ENCODE measurements at regions not wholly inside any gene's neighbourhood (a gene's known extent, or its start where the extent isn't known, plus 50 kb on each side); places are given as distances from the start of the nearest gene placed in this dataset.
A peak's percentile ranks its signal among the peaks of the same experiment; 100 is the strongest.
"Not testable (repeated sequence)": the region's sequence is repeated elsewhere in the genome, so short reads cannot be mapped to it uniquely, and the experiment has no call there.

GRCh38 chr3:66928252-66928651 is 69.9 kb upstream of the KBTBD8 start:
- H3K27ac ChIP-seq (ENCODE audit: low read depth, low read length) = no peak overlapping the region
- ChIA-PET POLR2A (no interaction called here), CTCF (no interaction called here)
- Mint-ChIP-seq H3K27me3 (peaks cover 0 to 7% of the 10 kb centered on the region in 2 donors), H3K4me3 (no peak overlapping the region), H3K9me3 (no peaks in the 10 kb centered on the region), H3K36me3 (no peaks in the 10 kb centered on the region), H3K4me1 (no peaks in the 10 kb centered on the region), H3K27ac (no peak overlapping the region)
- H3K9me3 ChIP-seq (ENCODE audit: low read length) = no peaks in the 10 kb centered on the region
- H3K36me3 ChIP-seq (ENCODE audit: insufficient read depth, low read length) = no peaks in the 10 kb centered on the region
- no peaks in the 10 kb centered on the region for H3K4me1 ChIP-seq (ENCODE audit: insufficient read depth, low read length)
- no peaks in the 10 kb centered on the region for H3K27me3 ChIP-seq (ENCODE audit: insufficient read depth, low read length, poor library complexity, severe bottlenecking)
- DNase-seq = no peak
- H3K4me3 ChIP-seq (ENCODE audit: low read length) = no peak overlapping the region

- DNase-seq = no peak
- no peaks in the 10 kb centered on the region for H3K9me3 Mint-ChIP-seq
- no peak overlapping the region for H3K4me3 Mint-ChIP-seq
- Histone ChIP-seq H3K27me3 (ENCODE audit: insufficient read depth, low read length, poor library complexity, severe bottlenecking) (no peaks in the 10 kb centered on the region), H3K9me3 (ENCODE audit: low read length) (no peaks in the 10 kb centered on the region), H3K36me3 (ENCODE audit: insufficient read depth, low read length) (no peaks in the 10 kb centered on the region), H3K4me1 (ENCODE audit: insufficient read depth, low read length) (no peaks in the 10 kb centered on the region), H3K4me3 (ENCODE audit: low read length) (no peak overlapping the region), H3K27ac (ENCODE audit: low read depth, low read length) (no peak overlapping the region)
- no peak overlapping the region for H3K27ac Mint-ChIP-seq
- H3K36me3 Mint-ChIP-seq = no peaks in the 10 kb centered on the region
- H3K27me3 Mint-ChIP-seq = peaks cover 0 to 5% of the 10 kb centered on the region in 2 donors
- no peaks in the 10 kb centered on the region for H3K4me1 Mint-ChIP-seq
- ChIA-PET POLR2A (no interaction called here), CTCF (no interaction called here)
Observed at GRCh38 chr3:66931291-66931690, 66.8 kb upstream of the KBTBD8 start.

GRCh38 chr3:66931699-66932098 is 66.4 kb upstream of the KBTBD8 start:
- Mint-ChIP-seq H3K9me3 (no peaks in the 10 kb centered on the region), H3K27me3 (peaks cover 0 to 5% of the 10 kb centered on the region in 2 donors), H3K27ac (no peak overlapping the region), H3K36me3 (no peaks in the 10 kb centered on the region), H3K4me1 (no peaks in the 10 kb centered on the region), H3K4me3 (no peak overlapping the region)
- Histone ChIP-seq H3K27me3 (ENCODE audit: insufficient read depth, low read length, poor library complexity, severe bottlenecking) (no peaks in the 10 kb centered on the region), H3K9me3 (ENCODE audit: low read length) (no peaks in the 10 kb centered on the region), H3K36me3 (ENCODE audit: insufficient read depth, low read length) (no peaks in the 10 kb centered on the region), H3K4me1 (ENCODE audit: insufficient read depth, low read length) (no peaks in the 10 kb centered on the region), H3K4me3 (ENCODE audit: low read length) (no peak overlapping the region), H3K27ac (ENCODE audit: low read depth, low read length) (no peak overlapping the region)
- no peak for DNase-seq
- CTCF ChIA-PET = no interaction called here
- POLR2A ChIA-PET = no interaction called here

GRCh38 chr3:66933233-66933632 is 64.9 kb upstream of the KBTBD8 start:
- H3K9me3 Mint-ChIP-seq = no peaks in the 10 kb centered on the region
- H3K4me1 ChIP-seq (ENCODE audit: insufficient read depth, low read length) = no peaks in the 10 kb centered on the region
- POLR2A ChIA-PET = no interaction called here
- peaks cover 5 to 10% of the 10 kb centered on the region in 2 donors for H3K27me3 Mint-ChIP-seq
- H3K27ac ChIP-seq (ENCODE audit: low read depth, low read length) = no peak overlapping the region
- no peaks in the 10 kb centered on the region for H3K4me1 Mint-ChIP-seq
- no peaks in the 10 kb centered on the region for H3K36me3 Mint-ChIP-seq
- no peak overlapping the region for H3K4me3 Mint-ChIP-seq
- no peak for DNase-seq
- no peak overlapping the region for H3K27ac Mint-ChIP-seq
- H3K27me3 ChIP-seq (ENCODE audit: insufficient read depth, low read length, poor library complexity, severe bottlenecking) = no peaks in the 10 kb centered on the region
- no peaks in the 10 kb centered on the region for H3K36me3 ChIP-seq (ENCODE audit: insufficient read depth, low read length)
- CTCF ChIA-PET = no interaction called here
- H3K4me3 ChIP-seq (ENCODE audit: low read length) = no peak overlapping the region
- no peaks in the 10 kb centered on the region for H3K9me3 ChIP-seq (ENCODE audit: low read length)

GRCh38 chr3:66934041-66934440 is 64.1 kb upstream of the KBTBD8 start:
- H3K4me1 ChIP-seq (ENCODE audit: insufficient read depth, low read length) = no peaks in the 10 kb centered on the region
- no peak overlapping the region for H3K27ac ChIP-seq (ENCODE audit: low read depth, low read length)
- H3K4me3 Mint-ChIP-seq = no peak overlapping the region
- peak overlapping the region in 1 of 8 donors; percentile 41 for H3K27ac Mint-ChIP-seq
- peaks cover 5 to 18% of the 10 kb centered on the region in 2 donors for H3K27me3 Mint-ChIP-seq
- CTCF ChIA-PET = no interaction called here
- H3K27me3 ChIP-seq (ENCODE audit: insufficient read depth, low read length, poor library complexity, severe bottlenecking) = no peaks in the 10 kb centered on the region
- DNase-seq = no peak
- H3K9me3 Mint-ChIP-seq = no peaks in the 10 kb centered on the region
- H3K36me3 Mint-ChIP-seq = no peaks in the 10 kb centered on the region
- no peaks in the 10 kb centered on the region for H3K9me3 ChIP-seq (ENCODE audit: low read length)
- H3K4me3 ChIP-seq (ENCODE audit: low read length) = no peak overlapping the region
- POLR2A ChIA-PET = no interaction called here
- no peaks in the 10 kb centered on the region for H3K36me3 ChIP-seq (ENCODE audit: insufficient read depth, low read length)
- H3K4me1 Mint-ChIP-seq = no peaks in the 10 kb centered on the region

GRCh38 chr3:66934725-66935124 is 63.4 kb upstream of the KBTBD8 start:
- POLR2A ChIA-PET = no interaction called here

GRCh38 chr3:66937041-66937440 is 61.1 kb upstream of the KBTBD8 start:
- H3K36me3 Mint-ChIP-seq; DNase-seq; H3K4me1 Mint-ChIP-seq; H3K27ac ChIP-seq (ENCODE audit: low read depth, low read length); POLR2A ChIA-PET; H3K9me3 ChIP-seq (ENCODE audit: low read length); H3K27me3 ChIP-seq (ENCODE audit: insufficient read depth, low read length, poor library complexity, severe bottlenecking); H3K4me3 ChIP-seq (ENCODE audit: low read length); H3K9me3 Mint-ChIP-seq; H3K4me3 Mint-ChIP-seq; H3K36me3 ChIP-seq (ENCODE audit: insufficient read depth, low read length); H3K4me1 ChIP-seq (ENCODE audit: insufficient read depth, low read length); H3K27ac Mint-ChIP-seq: not testable (repeated sequence)
- CTCF ChIA-PET = interaction anchor here (1.3 kb wide), 1 partner anchor 35 kb away, joined by 4 read pairs; no protein-coding TSS in a partner anchor
- H3K27me3 Mint-ChIP-seq = peaks cover 5 to 39% of the 10 kb centered on the region in 2 donors

More at GRCh38 chr3:66934725-66935124, 63.4 kb upstream of the KBTBD8 start:
- H3K27me3 Mint-ChIP-seq = peaks cover 5 to 24% of the 10 kb centered on the region in 2 donors
- no peaks in the 10 kb centered on the region for H3K9me3 ChIP-seq (ENCODE audit: low read length)
- no peak overlapping the region for H3K27ac ChIP-seq (ENCODE audit: low read depth, low read length)
- H3K4me3 ChIP-seq (ENCODE audit: low read length) = no peak overlapping the region
- CTCF ChIA-PET = no interaction called here
- H3K36me3 Mint-ChIP-seq = no peaks in the 10 kb centered on the region
- no peaks in the 10 kb centered on the region for H3K27me3 ChIP-seq (ENCODE audit: insufficient read depth, low read length, poor library complexity, severe bottlenecking)
- no peaks in the 10 kb centered on the region for H3K4me1 ChIP-seq (ENCODE audit: insufficient read depth, low read length)
- no peak for DNase-seq
- no peaks in the 10 kb centered on the region for H3K4me1 Mint-ChIP-seq
- no peak overlapping the region for H3K4me3 Mint-ChIP-seq
- H3K27ac Mint-ChIP-seq = no peak overlapping the region
- H3K9me3 Mint-ChIP-seq = no peaks in the 10 kb centered on the region
- no peaks in the 10 kb centered on the region for H3K36me3 ChIP-seq (ENCODE audit: insufficient read depth, low read length)

GRCh38 chr3:66938338-66938963 is 59.7 kb upstream of the KBTBD8 start:
- Histone ChIP-seq H3K27me3 (ENCODE audit: insufficient read depth, low read length, poor library complexity, severe bottlenecking) (peaks cover 3% of the 10 kb centered on the region), H3K36me3 (ENCODE audit: insufficient read depth, low read length) (no peaks in the 10 kb centered on the region), H3K9me3 (ENCODE audit: low read length) (no peaks in the 10 kb centered on the region), H3K4me1 (ENCODE audit: insufficient read depth, low read length) (no peaks in the 10 kb centered on the region), H3K27ac (ENCODE audit: low read depth, low read length) (no peak overlapping the region), H3K4me3 (ENCODE audit: low read length) (no peak overlapping the region)
- ChIA-PET POLR2A (no interaction called here), CTCF (interaction anchor here (0.7 to 2.0 kb wide), 10 partner anchors 12 to 1957 kb away, joined by 3 to 6 read pairs (median 4); no protein-coding TSS in a partner anchor)
- no peak overlapping the region for H3K4me3 Mint-ChIP-seq
- H3K4me1 Mint-ChIP-seq = no peaks in the 10 kb centered on the region
- peaks cover 0 to 3% (median 0%) of the 10 kb centered on the region in 5 donors for H3K9me3 Mint-ChIP-seq
- DNase-seq = peak in 3 of 5 donors; percentile 1 to 16 (median 9)
- H3K36me3 Mint-ChIP-seq = no peaks in the 10 kb centered on the region
- peaks cover 1 to 52% of the 10 kb centered on the region in 2 donors for H3K27me3 Mint-ChIP-seq
- H3K27ac Mint-ChIP-seq = peak overlapping the region in 1 of 8 donors; percentile 30

Data from CD8-positive, alpha-beta memory T cell (primary cell).